GM12878 (cell line): ENCODE measurements at regions not wholly inside any gene's neighbourhood (a gene's known extent, or its start where the extent isn't known, plus 50 kb on each side); places are given as distances from the start of the nearest gene placed in this dataset.

Source experiments
- ATAC-seq: fragments of 200-7000 bp; cut with Tn5 transposase; 3 replicates; pipeline ENCODE4 v1.9.1; 2020; ENCODE audit warnings: mild to moderate bottlenecking, moderate library complexity
- BruUV-seq: library from RNA; stranded (reverse); fragments of 400-500 nt; replicated peaks from 2 replicates; lab custom pipeline; 2021; lab: Mats Ljungman, UMichigan
- CTCF ChIA-PET: fragments of 300-600 bp; sonication (Branson Sonifier 250); formaldehyde crosslinking; extraction: SDS; loops from one replicate; lab custom pipeline; 2021; ENCODE audit warnings: inconsistent platforms; lab: Yijun Ruan, JAX
- POLR2A ChIA-PET: fragments of 350-600 bp; formaldehyde crosslinking; extraction: SDS; loops from one replicate; lab custom pipeline; 2021; ENCODE audit warnings: inconsistent platforms; lab: Charles Lee
- RAD21 ChIA-PET: fragments of 300-600 bp; sonication (Branson Sonifier 250); formaldehyde crosslinking; loops from one replicate; lab custom pipeline; 2023; ENCODE audit warnings: antibody characterized with exemption; ENCODE audit not compliant: unreplicated experiment; lab: Charles Lee
- SMC1A ChIA-PET: fragments of 300-600 bp; sonication (Branson Sonifier 250); formaldehyde crosslinking; loops from one replicate; lab custom pipeline; 2023; ENCODE audit not compliant: unreplicated experiment, uncharacterized antibody; lab: Charles Lee
- DNase-seq: peaks from one replicate; pipeline ENCODE4 v3.0.0-alpha.2; 2011; ENCODE audit warnings: low read depth, low spot score
- FAIRE-seq: peaks from 3 replicates; lab custom pipeline; 2011; peaks lifted over from hg19 to GRCh38; lab: Jason Lieb, UNC
- H2AFZ ChIP-seq: 2 replicates; pipeline ENCODE4 v1.6.0; 2011; ENCODE audit warnings: low read depth, low read length, control low read depth; ENCODE audit not compliant: control insufficient read depth
- H3K27ac ChIP-seq: 2 replicates; pipeline ENCODE4 v1.5.1; 2011; ENCODE audit warnings: control low read depth; ENCODE audit not compliant: control insufficient read depth, insufficient read depth
- H3K27me3 ChIP-seq, 2 experiments: replicated peaks in 1 of 2; 2 replicates each; pipeline versions ENCODE4 v1.6.0 to v1.6.1; 2011; ENCODE audit warnings: low read length in 1 of 2; ENCODE audit not compliant: control insufficient read depth in 2 of 2, insufficient read depth in 2 of 2
- H3K36me3 ChIP-seq, 2 experiments: 2 replicates each; pipeline ENCODE4 v1.5.1; 2011; ENCODE audit warnings: low read length in 1 of 2; ENCODE audit not compliant: control insufficient read depth in 2 of 2, insufficient read depth in 2 of 2
- H3K4me1 ChIP-seq: 2 replicates; pipeline ENCODE4 v1.6.1; 2011; ENCODE audit warnings: mild to moderate bottlenecking, low read length, moderate library complexity, mixed read lengths; ENCODE audit not compliant: control insufficient read depth, insufficient read depth
- H3K4me2 ChIP-seq: 2 replicates; pipeline ENCODE4 v1.6.0; 2011; ENCODE audit warnings: control low read depth; ENCODE audit not compliant: control insufficient read depth, insufficient read depth
- H3K4me3 ChIP-seq: fragments of 200-600 bp; sonication (generic); 2 replicates; pipeline ENCODE4 v1.5.1; 2016
- H3K79me2 ChIP-seq: 2 replicates; pipeline ENCODE4 v1.6.0; 2011; ENCODE audit warnings: low read length; ENCODE audit not compliant: control insufficient read depth, insufficient read depth
- H3K9ac ChIP-seq: 2 replicates; pipeline ENCODE4 v1.8.0; 2011; ENCODE audit warnings: low read length, control low read depth, mixed read lengths; ENCODE audit not compliant: control insufficient read depth, insufficient read depth
- H3K9me3 ChIP-seq: replicated peaks from 3 replicates; pipeline ENCODE4 v1.5.1; 2011; ENCODE audit warnings: mild to moderate bottlenecking, low read length; ENCODE audit not compliant: control insufficient read depth, insufficient read depth
- H4K20me1 ChIP-seq: 2 replicates; pipeline ENCODE4 v1.6.0; 2011; ENCODE audit not compliant: control insufficient read depth, insufficient read depth
- ELK1 ChIP-seq: IDR thresholded peaks from 2 replicates; pipeline ENCODE4 v1.6.1; 2012; ENCODE audit warnings: low read depth, low read length, improper control_type of control experiment
- FOS ChIP-seq: IDR thresholded peaks from 3 replicates; pipeline ENCODE4 v1.6.1; 2011; ENCODE audit warnings: borderline replicate concordance; ENCODE audit not compliant: insufficient read length; ENCODE audit errors: extremely low read depth
- HDAC2 ChIP-seq: fragments of 200-600 bp; sonication (generic); IDR thresholded peaks from 2 replicates; pipeline ENCODE4 v1.6.1; 2017
- NR2C1 ChIP-seq: fragments of 450-650 bp; IDR thresholded peaks from 2 replicates; pipeline ENCODE4 v1.6.1; 2017; ENCODE audit warnings: antibody characterized with exemption, mild to moderate bottlenecking, moderate library complexity
- POU2F2 ChIP-seq: IDR thresholded peaks from 3 replicates; pipeline ENCODE4 v1.6.1; 2011; ENCODE audit warnings: low read depth, mild to moderate bottlenecking, low read length, borderline replicate concordance
- RB1 ChIP-seq: fragments of 450-650 bp; formaldehyde crosslinking; IDR thresholded peaks from 2 replicates; pipeline ENCODE4 v1.6.1; 2017; ENCODE audit warnings: mild to moderate bottlenecking, borderline replicate concordance
- SIN3A ChIP-seq: IDR thresholded peaks from 2 replicates; pipeline ENCODE4 v1.6.1; 2012; ENCODE audit warnings: low read depth, low read length, improper control_type of control experiment
- SREBF1 ChIP-seq: IDR thresholded peaks from 2 replicates; pipeline ENCODE4 v1.6.1; 2012; ENCODE audit warnings: mild to moderate bottlenecking, low read length
- SUZ12 ChIP-seq: fragments of 200-600 bp; sonication (generic); IDR thresholded peaks from one replicate; pipeline ENCODE4 v1.6.1; 2018; ENCODE audit warnings: antibody characterized with exemption, mild to moderate bottlenecking; ENCODE audit not compliant: unreplicated experiment
- TCF12 ChIP-seq: IDR thresholded peaks from 2 replicates; pipeline ENCODE4 v1.6.1; 2011; ENCODE audit warnings: low read depth, mild to moderate bottlenecking, low read length
- YY1 ChIP-seq: IDR thresholded peaks from 2 replicates; pipeline ENCODE4 v1.6.1; 2011; ENCODE audit warnings: low read depth, mild to moderate bottlenecking, low read length
- ZNF207 ChIP-seq: fragments of 450-650 bp; IDR thresholded peaks from 2 replicates; pipeline ENCODE4 v1.6.1; 2014; ENCODE audit warnings: antibody characterized with exemption, mild to moderate bottlenecking, borderline replicate concordance
- ZNF622 ChIP-seq: fragments of 450-650 bp; IDR thresholded peaks from 2 replicates; pipeline ENCODE4 v1.6.1; 2017; ENCODE audit warnings: mild to moderate bottlenecking, inconsistent platforms
- WGBS: methylation state at CpG from one replicate; pipeline ENCODE4 v1.1.6; 2016; ENCODE audit warnings: low lambda C conversion rate; ENCODE audit not compliant: insufficient replicate concordance, insufficient coverage; ENCODE audit errors: missing lambda C conversion rate; 5-methylcytosine and 5-hydroxymethylcytosine counted together
- in situ Hi-C: fragments of 300-500 bp; cut with MboI; formaldehyde crosslinking; loops from 9 replicates; pipeline ENCODE4 v1.14.3; 2018; ENCODE audit warnings: mixed read lengths
- intact Hi-C: fragments of 100-400 bp; cut with micrococcal nuclease; formaldehyde crosslinking; loops from one replicate; pipeline ENCODE4 v1.14.2; 2022; ENCODE audit not compliant: unreplicated experiment
- TF ChIP-seq, protein P1 (sequence below): IDR thresholded peaks from 2 replicates; pipeline ENCODE4 v1.6.1; 2011; ENCODE audit warnings: mild to moderate bottlenecking, low read depth, low read length, moderate library complexity; ENCODE audit not compliant: insufficient replicate concordance

GRCh38 chr21:27779606-27780005, 812.7 kb upstream of the ADAMTS5 start:
- DNase-seq = no peak
- FAIRE-seq = no peak
- Histone ChIP-seq H3K27ac (no peak overlapping the region), H3K27me3 (no peaks in the 10 kb centered on the region), H3K36me3 (no peaks in the 10 kb centered on the region), H3K79me2 (no peaks in the 10 kb centered on the region), H3K9me3 (no peaks in the 10 kb centered on the region; the same call in 2 of the 3 replicates), H3K4me3 (no peak overlapping the region), H3K4me2 (no peak overlapping the region), H4K20me1 (no peaks in the 10 kb centered on the region), H2AFZ (no peak overlapping the region), H3K4me1 (no peaks in the 10 kb centered on the region), H3K9ac (no peak overlapping the region)
- ChIA-PET SMC1A (no interaction called here), CTCF (no interaction called here), RAD21 (no interaction called here), POLR2A (no interaction called here)
- intact Hi-C loops (no loop called here), in situ Hi-C loops (no loop called here)
- ATAC-seq = no peak
- TF ChIP-seq, protein P1, sequence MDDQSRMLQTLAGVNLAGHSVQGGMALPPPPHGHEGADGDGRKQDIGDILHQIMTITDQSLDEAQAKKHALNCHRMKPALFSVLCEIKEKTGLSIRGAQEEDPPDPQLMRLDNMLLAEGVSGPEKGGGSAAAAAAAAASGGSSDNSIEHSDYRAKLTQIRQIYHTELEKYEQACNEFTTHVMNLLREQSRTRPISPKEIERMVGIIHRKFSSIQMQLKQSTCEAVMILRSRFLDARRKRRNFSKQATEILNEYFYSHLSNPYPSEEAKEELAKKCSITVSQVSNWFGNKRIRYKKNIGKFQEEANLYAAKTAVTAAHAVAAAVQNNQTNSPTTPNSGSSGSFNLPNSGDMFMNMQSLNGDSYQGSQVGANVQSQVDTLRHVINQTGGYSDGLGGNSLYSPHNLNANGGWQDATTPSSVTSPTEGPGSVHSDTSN = no peak
- TF ChIP-seq HDAC2 = no peak
- TF ChIP-seq ZNF622 = no peak
- TF ChIP-seq ZNF207 = no peak
- no peak for TF ChIP-seq POU2F2
- no peak for TF ChIP-seq SUZ12
- TF ChIP-seq RB1 = no peak
- 10% methylated on average over 2 of the region's 2 CpGs for WGBS
- BruUV-seq = no TSS peak

DNA sequence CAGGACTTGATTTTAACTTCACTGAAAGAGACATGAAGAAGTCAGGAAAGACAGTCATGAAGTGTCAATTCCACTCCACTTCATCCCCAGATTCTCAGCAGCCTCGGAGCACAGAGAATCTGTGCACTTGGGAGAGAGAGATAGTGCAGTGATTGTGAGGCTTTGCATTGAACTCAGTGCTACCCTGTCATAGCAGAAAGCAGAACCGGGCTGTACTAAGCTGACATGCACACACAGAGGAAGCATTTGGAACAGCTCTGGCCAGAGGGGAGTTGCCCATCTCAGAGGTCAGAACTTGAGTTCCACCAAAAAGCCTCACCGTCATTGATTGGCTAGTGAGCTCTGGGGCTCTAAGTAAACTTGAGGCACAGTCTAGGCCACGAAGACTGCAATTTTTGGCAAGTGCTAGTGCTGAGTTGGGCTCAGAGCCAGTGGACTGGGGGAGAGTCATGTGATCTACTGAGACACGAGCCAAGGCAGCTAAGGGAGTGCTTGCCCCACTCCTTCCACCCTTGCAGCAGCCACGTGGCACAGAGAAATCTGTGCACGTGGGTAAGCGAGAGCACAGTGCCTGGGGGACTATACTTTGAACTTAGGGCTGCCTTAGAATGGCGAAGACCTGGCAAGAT, 810.2 kb upstream of the ADAMTS5 start:
- 14% methylated on average over 9 of the region's 9 CpGs for WGBS
- Histone ChIP-seq H4K20me1 (no peaks in the 10 kb centered on the region), H3K79me2 (no peaks in the 10 kb centered on the region), H2AFZ (no peak overlapping the region), H3K9me3 (no peaks in the 10 kb centered on the region; the same call in 2 of the 3 replicates), H3K36me3 (no peaks in the 10 kb centered on the region), H3K4me3 (no peak overlapping the region), H3K9ac (no peak overlapping the region), H3K4me1 (no peaks in the 10 kb centered on the region), H3K27me3 (no peaks in the 10 kb centered on the region), H3K27ac (no peak overlapping the region), H3K4me2 (no peak overlapping the region)
- in situ Hi-C loops (no loop called here), intact Hi-C loops (no loop called here)
- no peak for FAIRE-seq
- ChIA-PET CTCF (no interaction called here), SMC1A (no interaction called here), RAD21 (no interaction called here), POLR2A (no interaction called here)
- ATAC-seq = no peak
- BruUV-seq = no TSS peak
- DNase-seq = no peak
- TF ChIP-seq SIN3A (no peak), NR2C1 (no peak), SREBF1 (no peak), TCF12 (no peak), FOS (no peak), ELK1 (no peak), YY1 (no peak)
